Upper lobe of right lung (tissue), 1 donor: ENCODE measurements at regions not wholly inside any gene's neighbourhood (a gene's known extent, or its start where the extent isn't known, plus 50 kb on each side); places are given as distances from the start of the nearest gene placed in this dataset.
A peak's percentile ranks its signal among the peaks of the same experiment; 100 is the strongest.

Experiments
- ATAC-seq: fragments of 200-7000 bp; cut with Tn5 transposase; one replicate; pipeline ENCODE4 v1.9.1; 2020; ENCODE audit warnings: mild to moderate bottlenecking, moderate library complexity
- DNase-seq: peaks from one replicate; pipeline ENCODE4 v3.0.0-alpha.2; 2020
- H3K27ac ChIP-seq: fragments of 200-600 bp; one replicate; pipeline ENCODE4 v1.8.0; 2022
- H3K27me3 ChIP-seq: fragments of 200-600 bp; one replicate; pipeline ENCODE4 v1.8.0; 2022; ENCODE audit warnings: mild to moderate bottlenecking
- H3K36me3 ChIP-seq: fragments of 200-600 bp; one replicate; pipeline ENCODE4 v1.8.0; 2022
- H3K4me1 ChIP-seq: fragments of 200-600 bp; one replicate; pipeline ENCODE4 v1.8.0; 2022
- H3K4me3 ChIP-seq: fragments of 200-600 bp; one replicate; pipeline ENCODE4 v1.8.0; 2022; ENCODE audit warnings: mild to moderate bottlenecking
- H3K9me3 ChIP-seq: fragments of 200-600 bp; one replicate; pipeline ENCODE4 v1.8.0; 2022
- intact Hi-C: fragments of 100-400 bp; cut with DNase I; formaldehyde crosslinking; loops from one replicate; pipeline ENCODE4 v1.11.0; 2022
- TF ChIP-seq, protein P1 (sequence below): fragments of 200-600 bp; IDR thresholded peaks from one replicate; pipeline ENCODE4 v1.8.0; 2022; ENCODE audit warnings: antibody characterized with exemption
- donor health status: DM: no; HTN: yes; CAD: no; lungs with severe emphysema.

DNA sequence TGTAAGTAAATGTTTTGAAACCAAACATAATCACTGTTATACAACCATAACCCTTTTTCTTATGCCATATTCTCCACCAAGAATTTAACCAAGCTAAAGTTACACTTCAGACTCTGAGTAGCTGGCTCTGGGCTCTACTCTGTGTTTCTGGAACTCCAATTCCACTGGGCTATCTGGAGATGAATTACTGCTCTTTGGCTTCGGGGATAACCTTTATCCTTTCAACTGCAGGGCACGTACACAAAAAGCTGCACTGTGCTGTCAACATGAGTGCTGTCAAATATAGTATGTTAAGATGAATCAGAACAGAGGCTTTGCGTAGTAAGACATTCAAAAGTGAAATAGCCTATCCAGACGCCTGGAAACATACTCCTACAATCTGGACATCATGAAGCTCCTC, 500.6 kb downstream of the LTN1 start:
- intact Hi-C loops, result no loop called here
- ATAC-seq, result no peak
- TF ChIP-seq, protein P1, sequence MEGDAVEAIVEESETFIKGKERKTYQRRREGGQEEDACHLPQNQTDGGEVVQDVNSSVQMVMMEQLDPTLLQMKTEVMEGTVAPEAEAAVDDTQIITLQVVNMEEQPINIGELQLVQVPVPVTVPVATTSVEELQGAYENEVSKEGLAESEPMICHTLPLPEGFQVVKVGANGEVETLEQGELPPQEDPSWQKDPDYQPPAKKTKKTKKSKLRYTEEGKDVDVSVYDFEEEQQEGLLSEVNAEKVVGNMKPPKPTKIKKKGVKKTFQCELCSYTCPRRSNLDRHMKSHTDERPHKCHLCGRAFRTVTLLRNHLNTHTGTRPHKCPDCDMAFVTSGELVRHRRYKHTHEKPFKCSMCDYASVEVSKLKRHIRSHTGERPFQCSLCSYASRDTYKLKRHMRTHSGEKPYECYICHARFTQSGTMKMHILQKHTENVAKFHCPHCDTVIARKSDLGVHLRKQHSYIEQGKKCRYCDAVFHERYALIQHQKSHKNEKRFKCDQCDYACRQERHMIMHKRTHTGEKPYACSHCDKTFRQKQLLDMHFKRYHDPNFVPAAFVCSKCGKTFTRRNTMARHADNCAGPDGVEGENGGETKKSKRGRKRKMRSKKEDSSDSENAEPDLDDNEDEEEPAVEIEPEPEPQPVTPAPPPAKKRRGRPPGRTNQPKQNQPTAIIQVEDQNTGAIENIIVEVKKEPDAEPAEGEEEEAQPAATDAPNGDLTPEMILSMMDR, result no peak

DNA sequence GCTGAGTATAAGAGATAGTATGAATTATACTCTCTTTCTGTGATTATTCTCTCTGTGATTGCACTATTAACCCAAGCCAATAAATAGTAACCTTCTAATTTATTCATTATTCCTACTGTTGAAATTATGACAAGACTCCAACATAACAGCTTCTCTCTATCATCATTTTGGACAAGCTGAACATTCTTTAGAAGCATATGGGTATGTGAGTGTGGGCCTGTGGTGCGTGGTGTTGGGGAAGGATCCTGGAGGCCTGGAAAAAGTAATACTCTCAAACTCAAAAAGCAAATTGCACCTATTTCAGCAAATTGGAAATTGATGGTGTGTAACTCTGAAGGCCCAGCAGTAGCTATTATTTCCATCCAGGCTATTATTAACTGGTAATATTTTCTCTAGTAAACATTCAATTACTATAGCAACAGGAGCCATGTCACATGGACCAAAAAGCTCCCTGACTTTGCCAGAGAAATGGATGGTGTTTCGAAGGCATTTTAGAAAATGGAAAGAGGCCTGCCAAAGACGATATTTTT, 502.8 kb downstream of the LTN1 start:
- no peaks in the 10 kb centered on the region for H3K4me1 ChIP-seq
- intact Hi-C loops, result no loop called here
- peak overlapping the region; percentile 37 for H3K27ac ChIP-seq
- no peak for DNase-seq
- no peak overlapping the region for H3K4me3 ChIP-seq
- no peaks in the 10 kb centered on the region for H3K36me3 ChIP-seq
- no peaks in the 10 kb centered on the region for H3K9me3 ChIP-seq
- TF ChIP-seq, protein P1, result no peak
- no peak for ATAC-seq
- no peaks in the 10 kb centered on the region for H3K27me3 ChIP-seq

More for the DNA sequence above, 500.6 kb downstream of the LTN1 start:
- H3K4me1 ChIP-seq, result no peaks in the 10 kb centered on the region
- H3K27me3 ChIP-seq, result no peaks in the 10 kb centered on the region
- H3K4me3 ChIP-seq, result no peak overlapping the region
- no peak overlapping the region for H3K27ac ChIP-seq
- no peak for DNase-seq
- H3K36me3 ChIP-seq, result no peaks in the 10 kb centered on the region
- no peaks in the 10 kb centered on the region for H3K9me3 ChIP-seq

DNA sequence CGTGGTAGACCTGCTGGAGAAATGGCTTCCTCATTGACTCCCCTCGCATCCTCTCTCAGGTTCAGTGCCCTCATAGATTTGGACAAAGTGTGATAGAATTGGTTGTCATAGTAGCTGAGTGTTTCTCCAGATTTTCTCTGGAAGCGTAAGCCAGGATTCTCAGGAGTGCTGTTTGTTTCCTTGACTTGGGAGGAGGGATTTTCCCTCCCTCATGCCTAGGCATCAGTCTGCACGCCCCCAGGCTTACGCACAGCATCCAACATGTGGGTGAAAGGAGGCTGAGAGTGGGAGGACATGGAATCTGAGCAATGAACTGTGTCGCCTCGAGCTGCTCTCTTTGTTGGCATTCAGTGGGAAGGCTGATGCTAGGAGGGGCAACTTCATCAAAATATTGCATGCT, 503.5 kb downstream of the LTN1 start:
- Histone ChIP-seq H3K4me1 (no peaks in the 10 kb centered on the region), H3K36me3 (no peaks in the 10 kb centered on the region), H3K9me3 (no peaks in the 10 kb centered on the region), H3K27me3 (no peaks in the 10 kb centered on the region), H3K27ac (no peak overlapping the region), H3K4me3 (no peak overlapping the region)
- TF ChIP-seq, protein P1, result no peak
- DNase-seq (no peak), ATAC-seq (no peak)
- intact Hi-C loops, result no loop called here

DNA sequence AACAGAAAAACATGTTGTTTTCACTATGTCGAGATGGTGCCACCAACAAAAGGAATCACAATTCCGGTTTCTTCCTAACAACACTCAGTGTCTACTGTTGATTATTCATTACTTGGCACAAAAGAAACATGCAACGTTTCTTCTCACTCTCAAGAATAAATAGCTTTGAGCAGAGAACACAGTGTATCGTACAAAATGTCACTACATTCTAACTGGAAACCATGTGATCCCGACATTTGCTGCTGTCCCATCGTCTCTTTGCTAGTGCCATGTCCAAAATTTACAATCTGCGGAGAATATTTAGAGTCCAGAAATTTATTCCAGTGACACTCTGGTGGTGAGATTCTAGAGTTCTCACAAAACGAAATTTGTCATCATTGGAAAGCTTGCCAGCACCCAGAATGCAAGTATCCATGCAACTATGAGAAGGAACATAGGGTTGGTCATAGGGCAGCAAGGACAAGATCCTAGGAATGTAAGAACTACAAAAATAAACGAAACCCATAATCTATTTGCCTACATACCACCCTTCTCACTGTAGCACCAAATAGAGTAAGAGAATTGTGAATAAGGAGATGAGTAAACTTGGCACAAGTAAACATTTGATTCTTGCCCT, 505.1 kb downstream of the LTN1 start:
- Histone ChIP-seq H3K36me3 (no peaks in the 10 kb centered on the region), H3K4me1 (no peaks in the 10 kb centered on the region), H3K27ac (no peak overlapping the region), H3K9me3 (no peaks in the 10 kb centered on the region), H3K27me3 (no peaks in the 10 kb centered on the region), H3K4me3 (no peak overlapping the region)
- intact Hi-C loops, result no loop called here
- DNase-seq, result no peak
- TF ChIP-seq, protein P1, result no peak
- no peak for ATAC-seq

DNA sequence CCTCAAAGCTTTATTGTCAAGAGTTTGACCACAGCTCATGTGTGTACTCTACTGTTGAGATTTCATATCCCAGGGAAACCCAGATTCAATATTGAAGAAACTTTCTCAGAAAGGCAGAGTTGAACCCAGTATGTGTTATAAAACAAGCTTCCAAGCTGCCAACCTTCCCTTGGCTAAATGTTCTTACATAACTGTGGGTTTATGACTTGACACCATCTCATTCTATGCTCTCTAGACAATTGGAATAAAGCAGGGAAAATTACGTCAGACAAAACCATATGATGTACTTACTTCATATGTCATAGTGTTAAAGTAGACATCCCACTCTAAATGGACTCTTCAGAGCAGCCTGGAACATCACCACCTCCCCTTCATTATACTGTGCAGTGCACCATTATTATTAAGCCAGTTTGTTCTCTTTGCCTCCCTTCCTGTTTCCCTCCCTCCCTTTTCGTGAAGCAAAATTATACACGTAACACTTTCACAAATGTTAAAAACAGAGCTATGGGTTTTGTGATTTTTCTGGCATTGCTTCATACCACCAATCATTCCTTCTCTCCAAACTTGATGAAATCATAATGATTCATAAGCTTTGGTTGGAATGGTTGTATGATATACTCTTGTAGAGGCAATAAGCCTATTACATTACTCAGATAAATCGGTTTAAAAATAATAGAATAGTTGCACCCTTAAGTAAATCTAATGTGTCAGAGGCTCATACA, 507.2 kb downstream of the LTN1 start:
- Histone ChIP-seq H3K36me3 (no peaks in the 10 kb centered on the region), H3K4me3 (no peak overlapping the region), H3K4me1 (no peaks in the 10 kb centered on the region), H3K27ac (no peak overlapping the region), H3K27me3 (no peaks in the 10 kb centered on the region), H3K9me3 (no peaks in the 10 kb centered on the region)
- TF ChIP-seq, protein P1, result no peak
- DNase-seq (no peak), ATAC-seq (no peak)
- intact Hi-C loops, result no loop called here
